ENCODE measurements at regions not wholly inside any gene's neighbourhood (a gene's known extent, or its start where the extent isn't known, plus 50 kb on each side); places are given as distances from the start of the nearest gene placed in this dataset.

DNA sequence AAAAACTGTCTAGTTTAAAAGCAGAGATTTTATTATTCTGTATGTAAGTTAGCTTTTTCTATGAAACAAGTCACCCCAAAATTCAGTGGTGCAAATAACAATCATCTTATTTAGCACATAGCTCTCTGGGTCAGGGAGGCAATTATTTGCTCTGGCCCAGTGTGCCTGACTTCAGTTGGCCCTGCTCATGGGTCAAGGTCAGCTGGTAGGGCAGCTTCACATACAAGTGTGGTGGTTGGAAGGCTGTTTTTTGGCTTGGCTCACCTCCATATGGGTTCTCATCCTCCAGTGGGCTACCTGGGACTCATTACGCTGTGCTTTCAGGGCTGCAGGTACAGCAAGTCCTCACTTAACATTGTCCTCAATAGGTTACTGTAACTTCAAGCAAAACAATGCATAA is 228.6 kb downstream of the NR2F2 start:
- peaks cover 2% of the 10 kb centered on the region for H3K4me1 ChIP-seq
- TF ChIP-seq, protein P1, sequence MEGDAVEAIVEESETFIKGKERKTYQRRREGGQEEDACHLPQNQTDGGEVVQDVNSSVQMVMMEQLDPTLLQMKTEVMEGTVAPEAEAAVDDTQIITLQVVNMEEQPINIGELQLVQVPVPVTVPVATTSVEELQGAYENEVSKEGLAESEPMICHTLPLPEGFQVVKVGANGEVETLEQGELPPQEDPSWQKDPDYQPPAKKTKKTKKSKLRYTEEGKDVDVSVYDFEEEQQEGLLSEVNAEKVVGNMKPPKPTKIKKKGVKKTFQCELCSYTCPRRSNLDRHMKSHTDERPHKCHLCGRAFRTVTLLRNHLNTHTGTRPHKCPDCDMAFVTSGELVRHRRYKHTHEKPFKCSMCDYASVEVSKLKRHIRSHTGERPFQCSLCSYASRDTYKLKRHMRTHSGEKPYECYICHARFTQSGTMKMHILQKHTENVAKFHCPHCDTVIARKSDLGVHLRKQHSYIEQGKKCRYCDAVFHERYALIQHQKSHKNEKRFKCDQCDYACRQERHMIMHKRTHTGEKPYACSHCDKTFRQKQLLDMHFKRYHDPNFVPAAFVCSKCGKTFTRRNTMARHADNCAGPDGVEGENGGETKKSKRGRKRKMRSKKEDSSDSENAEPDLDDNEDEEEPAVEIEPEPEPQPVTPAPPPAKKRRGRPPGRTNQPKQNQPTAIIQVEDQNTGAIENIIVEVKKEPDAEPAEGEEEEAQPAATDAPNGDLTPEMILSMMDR (IDR thresholded peaks at IDR 0.05; ENCODE audit: borderline replicate concordance): no peak
- no peak for DNase-seq
- H3K27ac ChIP-seq (replicated peaks): no peak overlapping the region
- no peaks in the 10 kb centered on the region for H3K36me3 ChIP-seq
- H3K9me3 ChIP-seq (replicated peaks): peaks cover 11% of the 10 kb centered on the region
- peaks cover 5% of the 10 kb centered on the region for H3K27me3 ChIP-seq (ENCODE audit: low read depth)
- intact Hi-C loops (cut with micrococcal nuclease): no loop called here
- no peak overlapping the region for H3K4me3 ChIP-seq

DNA sequence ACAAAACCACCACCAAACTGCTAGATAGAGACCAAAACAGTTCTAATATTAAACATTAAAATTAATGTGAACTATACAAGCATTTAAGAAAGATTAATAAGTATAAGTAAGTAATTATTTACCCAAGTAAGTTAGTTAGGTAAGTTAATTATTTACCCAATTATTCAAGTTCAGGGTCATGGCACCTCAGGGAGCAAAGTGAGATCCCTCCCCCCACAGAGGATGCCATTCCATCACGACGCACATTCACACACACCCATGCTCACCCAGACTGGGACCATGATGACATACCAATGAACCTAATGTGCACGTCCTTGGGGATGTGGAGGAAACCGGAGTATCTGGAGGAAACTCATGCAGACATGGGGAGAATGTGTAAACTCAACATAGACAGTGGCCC is 229.1 kb downstream of the NR2F2 start:
- TF ChIP-seq, protein P1 (IDR thresholded peaks at IDR 0.05; ENCODE audit: borderline replicate concordance): no peak
- Histone ChIP-seq H3K9me3 (replicated peaks) (peaks cover 15% of the 10 kb centered on the region), H3K4me1 (no peaks in the 10 kb centered on the region), H3K27me3 (ENCODE audit: low read depth) (peaks cover 5% of the 10 kb centered on the region), H3K4me3 (no peak overlapping the region), H3K36me3 (no peaks in the 10 kb centered on the region), H3K27ac (replicated peaks) (no peak overlapping the region)
- no peak for DNase-seq
- intact Hi-C loops (cut with micrococcal nuclease): no loop called here

DNA sequence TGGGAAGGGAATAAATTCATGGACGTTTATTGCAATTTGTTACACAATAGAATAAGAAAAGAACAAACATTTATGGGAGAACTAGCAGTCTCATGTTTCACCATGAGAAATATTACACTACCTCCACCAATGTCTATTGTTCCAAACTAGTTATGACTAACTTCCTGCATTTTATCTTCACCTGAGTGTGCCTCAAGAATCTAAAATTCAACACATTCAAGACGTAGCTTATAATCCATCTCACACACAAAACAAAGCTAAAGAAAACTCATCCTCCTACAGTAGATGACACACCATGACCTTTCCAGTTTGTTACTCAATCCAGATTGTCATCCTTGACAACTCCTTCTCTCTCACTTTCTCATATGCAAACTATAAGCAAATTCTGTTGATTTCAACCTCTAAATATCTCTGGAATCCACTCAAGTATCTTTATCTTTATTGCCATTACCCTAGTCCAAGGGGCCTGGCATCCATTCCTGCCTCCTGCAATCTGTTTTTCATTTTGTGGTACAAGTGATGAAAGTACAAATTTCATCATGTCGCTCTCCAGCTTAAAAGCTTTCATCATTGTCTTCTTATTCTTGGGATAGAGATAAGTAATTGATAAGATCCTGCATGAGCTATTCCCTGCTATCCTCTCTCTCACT is 229.9 kb downstream of the NR2F2 start:
- TF ChIP-seq, protein P1 (IDR thresholded peaks at IDR 0.05; ENCODE audit: borderline replicate concordance): no peak
- H3K36me3 ChIP-seq: no peaks in the 10 kb centered on the region
- H3K4me1 ChIP-seq: no peaks in the 10 kb centered on the region
- peaks cover 16% of the 10 kb centered on the region for H3K9me3 ChIP-seq (replicated peaks)
- H3K4me3 ChIP-seq: no peak overlapping the region
- intact Hi-C loops (cut with micrococcal nuclease): no loop called here
- no peak overlapping the region for H3K27ac ChIP-seq (replicated peaks)
- H3K27me3 ChIP-seq (ENCODE audit: low read depth): peaks cover 5% of the 10 kb centered on the region
- DNase-seq: no peak

DNA sequence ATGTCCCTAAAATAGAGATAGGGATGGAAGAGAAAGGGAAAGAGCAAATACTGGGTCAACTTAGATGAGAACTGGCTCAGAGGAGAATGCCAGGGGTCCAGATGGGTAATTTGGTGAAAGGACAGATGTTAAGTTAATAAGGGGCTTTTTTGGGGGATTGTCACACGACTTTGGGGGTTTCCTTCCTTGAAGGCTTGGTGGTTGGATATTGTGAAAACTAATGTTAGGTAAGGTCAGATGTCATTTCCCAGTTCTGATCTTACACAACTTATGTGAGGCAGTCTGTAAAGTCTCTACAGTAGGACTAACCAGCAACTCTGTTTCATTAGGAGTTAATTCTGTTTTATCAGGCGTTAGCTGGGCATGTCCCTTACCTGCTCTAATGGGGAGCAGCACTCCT is 231.1 kb downstream of the NR2F2 start:
- H3K27me3 ChIP-seq (ENCODE audit: low read depth): peaks cover 5% of the 10 kb centered on the region
- no peaks in the 10 kb centered on the region for H3K36me3 ChIP-seq
- H3K4me3 ChIP-seq: no peak overlapping the region
- intact Hi-C loops (cut with micrococcal nuclease): no loop called here
- H3K27ac ChIP-seq (replicated peaks): no peak overlapping the region
- TF ChIP-seq, protein P1 (IDR thresholded peaks at IDR 0.05; ENCODE audit: borderline replicate concordance): no peak
- DNase-seq: no peak
- no peaks in the 10 kb centered on the region for H3K4me1 ChIP-seq
- H3K9me3 ChIP-seq (replicated peaks): peaks cover 16% of the 10 kb centered on the region

DNA sequence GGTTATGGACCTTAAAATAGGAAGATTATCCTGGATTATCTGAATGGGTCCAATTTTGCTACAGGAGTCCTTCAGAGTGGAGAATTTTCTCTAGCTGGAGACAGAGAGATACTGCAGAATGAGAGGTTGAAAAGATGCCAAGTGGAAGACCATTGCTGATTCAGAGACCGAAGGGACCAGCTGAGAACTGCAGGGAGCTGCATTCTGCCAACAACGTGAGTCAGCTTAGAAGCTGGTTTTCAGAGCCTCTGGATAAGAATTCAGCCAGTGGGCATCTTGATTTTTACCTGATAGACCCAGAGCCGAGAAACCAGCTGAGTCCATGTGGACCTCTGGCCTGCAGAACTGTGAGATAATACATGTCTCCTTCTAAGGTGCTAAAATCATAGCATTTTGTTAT is 234.0 kb downstream of the NR2F2 start:
- H3K36me3 ChIP-seq: no peaks in the 10 kb centered on the region
- DNase-seq: no peak
- no peak overlapping the region for H3K4me3 ChIP-seq
- H3K9me3 ChIP-seq (replicated peaks): peaks cover 16% of the 10 kb centered on the region
- H3K4me1 ChIP-seq: no peaks in the 10 kb centered on the region
- TF ChIP-seq, protein P1 (IDR thresholded peaks at IDR 0.05; ENCODE audit: borderline replicate concordance): no peak
- intact Hi-C loops (cut with micrococcal nuclease): no loop called here
- H3K27me3 ChIP-seq (ENCODE audit: low read depth): peaks cover 5% of the 10 kb centered on the region
- H3K27ac ChIP-seq (replicated peaks): no peak overlapping the region
